Esophagus muscularis mucosa (tissue), 3 donors: ENCODE measurements at regions not wholly inside any gene's neighbourhood (a gene's known extent, or its start where the extent isn't known, plus 50 kb on each side); places are given as distances from the start of the nearest gene placed in this dataset.
"Not testable (repeated sequence)": the region's sequence is repeated elsewhere in the genome, so short reads cannot be mapped to it uniquely, and the experiment has no call there.

Experiments
- EP300 ChIP-seq: sonication (generic); formaldehyde crosslinking; IDR thresholded peaks from one replicate; pipeline ENCODE4 v1.6.1; 2017; ENCODE audit warnings: antibody characterized with exemption
- POLR2AphosphoS5 ChIP-seq, 2 donors: sonication (generic); formaldehyde crosslinking; IDR thresholded peaks; one replicate each; pipeline ENCODE4 v1.6.1; 2017; ENCODE audit warnings: antibody characterized with exemption in 2 of 2

DNA sequence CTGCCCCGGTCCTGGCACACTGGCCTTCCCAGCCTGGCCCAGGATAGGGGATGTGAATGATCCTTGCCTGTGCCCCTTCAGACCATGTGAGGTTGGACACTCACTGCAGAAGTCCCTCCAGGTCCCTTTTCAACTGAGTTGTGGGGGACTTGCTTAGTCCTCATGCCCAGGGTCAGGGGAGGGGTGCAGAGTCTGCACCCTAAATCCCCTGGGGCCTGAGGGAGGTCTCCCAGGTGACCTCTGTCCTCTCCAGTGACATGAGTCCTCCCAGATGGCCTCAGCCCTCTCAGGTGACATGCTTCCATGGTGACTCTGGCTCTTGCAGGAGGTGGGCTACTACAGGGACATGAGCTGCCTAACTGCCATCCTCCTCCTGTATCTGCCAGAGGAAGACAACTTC, 775.1 kb downstream of the SPATA31A1 start:
- not testable (repeated sequence) for TF ChIP-seq POLR2AphosphoS5 (IDR thresholded peaks at IDR 0.05); EP300
